COLO668 (cell line): ENCODE measurements at regions not wholly inside any gene's neighbourhood (a gene's known extent, or its start where the extent isn't known, plus 50 kb on each side); places are given as distances from the start of the nearest gene placed in this dataset.
"Not testable (repeated sequence)": the region's sequence is repeated elsewhere in the genome, so short reads cannot be mapped to it uniquely, and the experiment has no call there.

Source experiments
- DNase-seq: peaks from one replicate; lab custom pipeline; 2025; ENCODE audit not compliant: unreplicated experiment; lab: John Stamatoyannopoulos, UW

DNA sequence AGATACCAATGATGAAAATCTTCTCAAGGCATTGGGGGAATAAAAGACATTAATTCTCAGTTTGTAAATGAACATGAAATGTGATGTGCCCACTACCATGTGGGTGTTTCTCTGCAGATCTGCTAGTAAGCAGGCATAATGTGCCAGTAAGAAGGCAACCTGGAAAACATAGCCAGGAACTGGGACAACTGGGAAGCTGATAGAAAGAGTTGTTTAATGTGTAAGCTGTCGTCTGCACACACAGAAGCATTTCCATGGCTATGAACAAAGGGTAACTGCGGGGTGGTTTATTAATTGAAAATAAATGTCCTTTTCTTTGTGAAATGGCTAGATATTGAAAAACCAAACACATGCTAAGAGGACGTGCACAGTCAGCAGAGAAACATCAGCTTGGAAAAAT is 52.0 kb downstream of the ZC3H11B start:
- no peak for DNase-seq

- DNase-seq, result no peak
These were observed 53.0 kb downstream of the ZC3H11B start for GRCh38 chr1:219559899-219560298.

GRCh38 chr1:219555806-219556205 is 57.1 kb downstream of the ZC3H11B start:
- no peak for DNase-seq

DNA sequence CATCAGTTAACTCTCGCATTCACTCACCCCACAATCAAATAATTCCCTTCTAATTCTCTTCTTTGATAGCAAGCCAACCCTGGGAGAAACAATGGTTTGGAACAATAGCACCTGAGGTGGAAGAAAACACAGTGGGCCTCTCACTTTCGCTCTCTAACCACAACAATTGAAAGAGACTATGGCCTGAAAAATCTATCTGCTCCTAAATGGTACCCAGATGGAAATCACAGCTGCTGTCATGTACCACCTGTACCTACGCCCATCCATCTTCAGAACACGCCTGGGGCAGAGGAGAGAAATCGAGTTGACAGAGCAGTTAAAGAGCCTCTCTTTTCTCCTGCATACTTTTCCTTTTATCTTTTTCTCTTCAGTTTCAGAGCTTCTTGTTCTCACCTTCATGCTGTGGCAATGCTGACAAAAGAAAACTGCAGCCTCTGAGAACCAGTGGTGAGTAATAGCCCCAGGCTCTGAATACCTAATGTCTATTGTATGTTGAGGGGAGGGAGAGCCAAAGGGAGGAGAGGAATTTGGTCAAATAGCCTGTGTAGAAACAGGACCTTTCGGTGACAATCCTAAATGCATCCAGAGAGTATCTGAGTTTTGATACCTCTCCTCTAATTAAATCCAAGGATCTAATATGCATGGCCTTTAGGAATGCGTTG is 57.7 kb downstream of the ZC3H11B start:
- no peak for DNase-seq

DNA sequence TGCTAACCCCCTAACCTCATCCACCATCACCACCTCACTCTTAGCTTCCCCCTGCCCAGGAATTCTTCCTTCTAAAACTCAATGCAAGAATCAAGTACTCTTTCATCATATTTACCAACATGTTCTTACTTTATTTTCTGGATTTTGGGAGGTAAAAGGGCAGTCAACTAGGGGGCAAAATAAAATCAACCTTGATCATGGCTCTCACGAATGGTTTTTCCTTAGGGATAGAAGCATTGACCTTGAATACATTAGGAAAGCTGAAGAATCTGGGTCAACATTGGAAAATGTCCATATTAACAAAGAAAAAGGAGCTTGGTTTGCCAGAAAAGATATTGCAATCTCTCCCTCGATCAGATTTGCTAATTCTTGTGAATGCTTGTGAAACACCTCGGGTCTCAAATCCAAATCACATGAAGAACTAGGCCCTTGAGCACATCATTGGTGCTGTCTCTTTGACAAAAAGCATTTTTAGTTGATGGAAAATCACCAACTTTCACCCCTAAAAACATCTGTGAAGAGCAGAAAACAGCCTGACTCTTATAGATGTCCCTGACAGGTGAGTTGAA is 58.9 kb downstream of the ZC3H11B start:
- no peak for DNase-seq

- DNase-seq, result no peak
These were observed 62.7 kb downstream of the ZC3H11B start for GRCh38 chr1:219550201-219550600.

DNA sequence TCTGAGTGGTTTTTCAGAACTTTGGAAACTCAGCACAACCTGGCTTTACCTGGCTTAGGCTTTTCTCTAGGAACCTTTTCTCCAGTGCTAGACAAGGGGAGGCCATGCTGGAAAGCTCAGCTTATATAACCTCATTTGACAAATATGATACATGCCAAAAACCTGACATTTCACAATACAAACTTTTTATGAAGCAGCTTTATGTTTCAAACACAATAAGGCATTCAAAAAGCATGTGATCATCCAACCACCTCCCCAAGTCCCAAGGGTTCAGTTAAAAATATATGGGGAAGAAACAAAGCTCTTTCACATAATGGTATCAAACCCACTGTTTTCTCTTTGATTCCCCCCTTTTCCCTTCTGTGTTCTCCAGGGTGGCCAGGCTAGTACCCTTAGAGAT is 63.7 kb downstream of the ZC3H11B start:
- no peak for DNase-seq

GRCh38 chr1:219548386-219548785 is 64.5 kb downstream of the ZC3H11B start:
- DNase-seq, result no peak

DNA sequence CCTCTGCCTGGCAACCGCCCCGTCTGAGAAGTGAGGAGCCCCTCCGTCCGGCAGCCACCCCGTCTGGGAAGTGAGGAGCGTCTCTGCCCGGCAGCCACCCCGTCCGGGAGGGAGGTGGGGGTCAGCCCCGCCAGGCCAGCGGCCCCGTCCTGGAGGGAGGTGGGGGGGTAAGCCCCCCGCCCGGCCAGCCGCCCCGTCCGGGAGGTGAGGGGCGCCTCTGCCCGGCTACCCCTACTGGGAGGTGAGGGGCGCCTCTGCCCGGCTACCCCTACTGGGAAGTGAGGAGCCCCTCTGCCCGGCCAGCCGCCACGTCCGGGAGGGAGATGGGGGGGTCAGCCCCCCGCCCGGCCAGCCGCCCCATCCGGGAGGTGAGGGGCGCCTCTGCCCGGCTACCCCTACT is 67.1 kb downstream of the ZC3H11B start:
- DNase-seq, result not testable (repeated sequence)

DNA sequence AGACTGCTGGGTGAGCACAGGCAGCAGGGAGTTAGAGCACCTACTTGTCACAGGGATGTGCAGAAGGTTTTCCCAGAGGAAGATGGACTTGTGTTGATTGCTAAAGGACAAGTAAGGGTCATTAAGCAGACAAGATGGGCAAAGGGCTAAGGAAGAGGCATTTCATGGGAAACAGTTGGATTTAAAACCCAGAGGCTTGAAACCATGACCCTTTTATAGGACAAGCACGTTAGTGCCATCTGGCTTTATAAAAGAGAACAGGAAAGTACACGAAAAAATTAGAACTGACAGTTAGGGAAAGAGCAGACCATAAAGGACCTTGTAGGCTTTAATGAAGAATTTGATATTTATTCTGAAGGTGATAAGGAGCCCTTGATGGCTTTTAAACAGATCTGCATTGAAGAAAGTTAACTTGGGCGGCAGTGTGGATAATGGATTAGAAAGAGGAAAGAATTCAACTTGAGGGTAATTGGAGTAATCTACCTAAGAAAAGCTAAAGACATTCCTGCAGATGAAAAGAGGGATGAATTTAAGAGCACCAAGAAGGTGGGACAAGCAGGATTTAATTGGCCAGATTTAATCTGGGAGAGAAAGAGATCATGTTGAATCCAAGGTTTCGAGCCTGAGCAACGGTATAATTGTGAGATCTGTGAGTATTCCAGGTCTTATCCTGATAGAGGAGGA is 68.6 kb downstream of the ZC3H11B start:
- DNase-seq, result no peak

GRCh38 chr1:219542828-219543518 is 69.9 kb downstream of the ZC3H11B start:
- no peak for DNase-seq

DNA sequence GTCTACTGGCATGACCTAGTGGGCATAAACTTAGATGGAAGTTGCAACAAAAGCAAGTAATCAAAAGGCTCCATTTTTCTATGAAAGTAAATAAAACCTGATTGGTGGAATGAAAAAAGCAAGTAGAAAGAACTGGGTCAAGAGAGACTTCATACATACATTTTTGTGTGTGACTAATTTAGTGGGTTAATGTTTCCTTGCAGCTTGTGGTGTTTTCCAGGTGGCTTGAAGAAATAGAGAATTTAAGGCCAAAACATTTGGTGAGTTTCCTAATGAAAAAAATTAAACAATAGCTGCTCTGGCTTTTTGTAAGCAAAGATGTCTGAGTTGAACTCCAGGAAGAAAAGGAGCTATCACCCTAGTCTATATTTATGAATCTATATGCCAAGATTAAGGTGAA is 71.0 kb downstream of the ZC3H11B start:
- DNase-seq, result no peak

GRCh38 chr1:219539645-219540254 is 73.2 kb downstream of the ZC3H11B start:
- DNase-seq, result no peak

DNA sequence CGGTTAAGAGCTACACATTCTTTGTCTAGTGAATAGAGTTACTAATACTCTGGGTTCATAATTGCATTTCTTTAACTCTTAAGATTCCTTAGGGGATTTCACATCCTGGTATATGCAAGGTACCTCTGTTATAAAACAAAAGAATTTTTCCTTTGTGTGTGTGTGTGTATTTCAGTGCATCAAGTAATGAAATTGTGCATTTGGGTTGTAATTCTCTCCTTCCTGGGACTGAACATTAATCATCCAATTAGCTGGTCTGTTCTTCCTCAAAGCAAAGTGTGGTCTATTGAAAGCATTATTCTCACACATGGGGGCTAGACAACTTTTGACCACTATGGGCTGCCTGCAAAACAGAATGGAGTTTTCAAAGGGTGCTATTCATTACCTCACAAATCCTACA is 74.0 kb downstream of the ZC3H11B start:
- DNase-seq, result no peak

DNA sequence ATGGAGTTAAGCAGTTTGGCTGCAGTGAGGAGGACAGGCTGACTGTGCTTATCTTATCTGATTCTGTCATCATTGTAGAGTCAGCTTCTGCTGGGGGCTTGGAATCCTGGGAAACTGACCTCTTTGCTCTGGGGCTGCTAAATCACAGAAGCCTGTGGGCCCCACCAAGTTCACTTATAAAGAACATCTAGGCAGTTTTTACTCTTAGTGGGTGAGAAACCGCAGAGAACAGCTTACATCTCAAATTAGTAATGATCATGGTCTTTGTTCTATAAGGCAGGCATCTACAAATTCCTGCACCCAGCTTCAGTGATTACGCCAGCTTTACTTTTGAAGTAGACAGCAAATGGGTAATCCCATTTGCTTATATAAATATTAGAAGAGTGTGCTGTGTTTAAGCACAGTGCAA is 75.7 kb downstream of the ZC3H11B start:
- DNase-seq, result no peak

DNA sequence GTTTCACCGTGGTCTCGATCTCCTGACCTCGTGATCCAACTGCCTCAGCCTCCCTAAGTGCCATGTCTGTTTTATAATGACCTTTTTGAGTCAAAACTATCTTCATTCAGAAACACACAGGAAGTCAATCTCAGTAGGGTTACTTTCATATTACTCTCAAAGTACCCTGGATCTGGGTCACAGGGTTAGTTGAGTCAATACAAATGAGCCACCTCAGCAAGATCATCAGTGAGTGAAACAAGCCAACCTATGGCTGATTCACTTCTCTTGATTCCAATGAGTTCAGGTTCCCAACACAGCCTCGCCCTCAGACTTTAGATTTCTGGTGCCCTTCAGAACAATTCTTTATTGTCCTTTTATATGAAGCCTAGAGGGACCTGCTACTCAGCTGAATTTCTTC is 76.9 kb downstream of the ZC3H11B start:
- DNase-seq, result no peak

DNA sequence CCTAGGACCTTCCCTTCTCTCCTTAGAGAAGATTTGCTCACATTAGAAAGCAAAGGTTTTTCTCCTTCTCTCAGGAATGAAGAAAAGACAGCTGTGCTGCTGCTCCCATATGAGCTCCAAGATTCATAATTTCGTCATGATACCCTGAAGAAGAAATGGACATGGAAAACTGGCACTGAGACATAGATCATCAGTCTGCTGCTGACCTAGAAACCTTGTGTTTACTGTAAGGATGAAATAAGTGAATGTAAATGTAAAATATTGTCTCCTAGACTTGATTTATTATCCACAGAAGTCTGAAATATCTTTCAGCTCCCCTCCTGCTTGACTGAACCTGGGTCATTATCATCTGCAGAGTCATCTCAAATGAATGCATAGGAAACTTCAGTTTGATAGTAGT is 77.9 kb downstream of the ZC3H11B start:
- no peak for DNase-seq

- no peak for DNase-seq
These were observed 79.6 kb downstream of the ZC3H11B start for GRCh38 chr1:219533280-219533679.

- no peak for DNase-seq
These were observed 83.8 kb downstream of the ZC3H11B start for GRCh38 chr1:219529116-219529515.

DNA sequence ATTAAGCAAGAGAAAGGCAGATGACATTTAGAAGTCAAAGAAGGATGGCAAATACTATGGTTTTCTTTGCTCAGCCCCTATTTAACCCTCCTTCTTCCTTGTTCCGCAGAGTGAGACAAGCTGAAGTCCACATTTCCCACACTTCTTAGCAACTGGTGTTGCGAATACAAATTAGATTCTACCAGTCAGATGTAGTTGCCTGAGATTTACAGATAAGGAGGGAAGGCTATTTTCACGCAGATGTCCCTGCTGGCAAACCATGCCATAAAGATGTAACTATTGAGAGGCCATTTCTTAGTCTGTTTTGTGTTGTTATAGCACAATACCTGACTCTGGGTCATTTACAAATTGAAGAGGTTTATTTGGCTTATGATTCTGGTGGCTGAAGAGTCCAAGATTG is 84.3 kb downstream of the ZC3H11B start:
- no peak for DNase-seq

GRCh38 chr1:219527994-219528393 is 84.9 kb downstream of the ZC3H11B start:
- no peak for DNase-seq

GRCh38 chr1:219526074-219526473 is 86.8 kb downstream of the ZC3H11B start:
- DNase-seq, result no peak
